ENCODE measurements at regions not wholly inside any gene's neighbourhood (a gene's known extent, or its start where the extent isn't known, plus 50 kb on each side); places are given as distances from the start of the nearest gene placed in this dataset.

DNA sequence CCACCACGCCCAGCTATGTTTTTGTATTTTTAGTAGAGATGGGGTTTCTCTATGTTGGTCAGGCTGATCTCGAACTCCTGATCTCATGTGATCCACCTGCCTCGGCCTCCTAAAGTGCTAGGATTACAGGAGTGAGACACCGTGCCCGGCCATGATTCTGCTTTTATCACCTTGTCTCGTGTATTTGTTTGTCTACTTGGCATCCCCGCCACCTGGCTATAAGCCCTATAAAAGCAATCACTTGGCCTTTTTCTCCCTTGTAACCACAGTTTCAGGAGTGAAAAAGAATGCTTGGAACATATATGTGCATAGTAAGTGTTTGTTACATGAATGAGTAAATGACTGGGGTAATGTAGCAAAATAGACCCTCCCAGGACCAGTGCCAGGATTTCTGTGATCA is 77.5 kb upstream of the PAPOLG start:
- DNase-seq (ENCODE audit: low read depth, low spot score) = no peak
- Histone ChIP-seq H3K4me3 (ENCODE audit: low read length) (no peak overlapping the region), H3K27me3 (ENCODE audit: control insufficient read depth, insufficient read depth, low read length) (no peaks in the 10 kb centered on the region), H3K9me3 (ENCODE audit: control insufficient read depth, insufficient read depth, low read length) (no peaks in the 10 kb centered on the region), H3K4me1 (ENCODE audit: control insufficient read depth, insufficient read depth, low read length) (peaks cover 1% of the 10 kb centered on the region; the same call in 1 of the 2 replicates), H3K36me3 (ENCODE audit: control insufficient read depth, insufficient read depth, low read length) (no peaks in the 10 kb centered on the region), H3K27ac (ENCODE audit: low read length) (no peak overlapping the region)
- no CpG with 5 or more reads among the region's 7 CpGs for WGBS (ENCODE audit: insufficient coverage, insufficient read length)

DNA sequence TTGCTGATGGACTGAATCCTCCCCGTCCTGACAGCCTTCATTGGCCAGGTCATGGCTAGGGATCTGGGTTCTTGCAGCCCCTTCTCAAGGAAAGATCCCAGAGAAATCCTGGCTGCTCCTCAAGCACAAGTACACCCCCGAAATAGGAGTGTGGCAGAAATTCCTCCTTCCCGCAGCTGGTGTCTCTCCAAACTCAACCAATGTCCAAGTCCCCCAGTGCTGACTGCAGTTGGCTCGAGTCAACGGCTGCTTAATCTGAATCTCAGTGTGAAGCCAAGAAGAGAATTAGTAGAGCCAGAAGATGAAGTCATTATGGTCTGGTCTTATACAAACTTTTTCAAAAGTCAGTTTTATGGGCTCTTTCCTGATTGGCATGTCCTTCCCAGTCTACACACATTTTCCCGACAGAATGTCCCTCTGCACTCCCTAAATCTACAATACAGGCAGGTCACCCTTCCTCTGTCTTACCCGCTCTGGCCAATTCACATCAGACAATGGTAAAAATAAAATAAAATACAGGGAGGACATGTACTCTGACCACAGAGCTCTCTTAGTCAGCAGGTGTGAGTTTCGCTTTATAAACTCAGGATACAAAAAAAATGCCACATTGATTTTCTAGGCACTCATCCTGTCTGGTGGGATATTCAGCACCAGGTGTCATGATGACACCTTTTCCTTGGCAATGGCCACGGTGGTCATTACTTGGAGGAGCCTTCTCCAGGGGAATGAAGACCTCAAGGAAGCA is 76.9 kb upstream of the PAPOLG start:
- H3K4me1 ChIP-seq (ENCODE audit: control insufficient read depth, insufficient read depth, low read length) = peaks cover 1% of the 10 kb centered on the region; the same call in 1 of the 2 replicates
- DNase-seq (ENCODE audit: low read depth, low spot score) = no peak
- no peaks in the 10 kb centered on the region for H3K9me3 ChIP-seq (ENCODE audit: control insufficient read depth, insufficient read depth, low read length)
- WGBS (ENCODE audit: insufficient coverage, insufficient read length) = no CpG with 5 or more reads among the region's 9 CpGs
- H3K27ac ChIP-seq (ENCODE audit: low read length) = no peak overlapping the region
- no peaks in the 10 kb centered on the region for H3K27me3 ChIP-seq (ENCODE audit: control insufficient read depth, insufficient read depth, low read length)
- no peaks in the 10 kb centered on the region for H3K36me3 ChIP-seq (ENCODE audit: control insufficient read depth, insufficient read depth, low read length)
- no peak overlapping the region for H3K4me3 ChIP-seq (ENCODE audit: low read length)

DNA sequence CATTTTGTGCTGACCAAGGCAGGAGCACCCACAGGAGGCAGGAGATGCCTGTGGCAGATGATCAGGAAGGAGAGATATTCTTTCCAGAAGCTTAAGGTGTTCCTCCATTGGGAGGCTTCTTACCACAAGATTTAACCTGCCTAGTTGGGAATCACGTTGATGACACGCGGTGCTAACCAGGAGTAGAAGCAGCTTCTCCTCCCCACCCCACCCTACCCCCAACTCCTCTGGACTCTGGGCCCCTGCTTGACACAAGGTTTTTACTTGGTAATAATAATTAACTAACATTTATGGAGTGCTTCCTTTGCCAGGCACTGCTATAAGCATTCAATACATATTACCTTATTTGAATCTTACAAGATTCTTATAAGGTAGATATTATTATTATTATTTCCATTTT is 62.5 kb upstream of the PAPOLG start:
- H3K36me3 ChIP-seq (ENCODE audit: control insufficient read depth, insufficient read depth, low read length) = no peaks in the 10 kb centered on the region
- H3K4me3 ChIP-seq (ENCODE audit: low read length) = no peak overlapping the region
- no CpG with 5 or more reads among the region's 3 CpGs for WGBS (ENCODE audit: insufficient coverage, insufficient read length)
- H3K4me1 ChIP-seq (ENCODE audit: control insufficient read depth, insufficient read depth, low read length) = no peaks in the 10 kb centered on the region
- no peaks in the 10 kb centered on the region for H3K9me3 ChIP-seq (ENCODE audit: control insufficient read depth, insufficient read depth, low read length)
- no peak overlapping the region for H3K27ac ChIP-seq (ENCODE audit: low read length)
- no peaks in the 10 kb centered on the region for H3K27me3 ChIP-seq (ENCODE audit: control insufficient read depth, insufficient read depth, low read length)
- DNase-seq (ENCODE audit: low read depth, low spot score) = no peak

DNA sequence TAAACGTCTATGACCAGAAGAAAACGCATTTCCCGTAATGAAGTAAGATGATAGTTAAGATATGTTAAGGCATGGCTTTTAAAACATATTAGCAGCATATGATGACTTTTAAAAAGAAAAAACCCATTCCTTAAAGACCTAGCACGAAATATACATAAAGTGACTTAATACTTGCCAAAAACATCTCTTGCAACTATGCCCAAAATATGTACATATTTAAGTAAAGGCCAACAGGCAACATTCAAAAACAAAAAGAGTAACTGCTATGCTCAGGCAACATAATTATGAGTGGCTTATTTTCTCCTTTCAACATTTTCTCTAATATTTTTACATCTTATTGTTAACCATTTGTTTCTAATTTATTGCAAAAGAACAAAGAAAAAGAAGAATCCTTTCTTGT is 60.3 kb upstream of the PAPOLG start:
- Histone ChIP-seq H3K4me1 (ENCODE audit: control insufficient read depth, insufficient read depth, low read length) (no peaks in the 10 kb centered on the region), H3K27ac (ENCODE audit: low read length) (no peak overlapping the region), H3K27me3 (ENCODE audit: control insufficient read depth, insufficient read depth, low read length) (no peaks in the 10 kb centered on the region), H3K4me3 (ENCODE audit: low read length) (no peak overlapping the region), H3K9me3 (ENCODE audit: control insufficient read depth, insufficient read depth, low read length) (no peaks in the 10 kb centered on the region), H3K36me3 (ENCODE audit: control insufficient read depth, insufficient read depth, low read length) (no peaks in the 10 kb centered on the region)
- DNase-seq (ENCODE audit: low read depth, low spot score) = no peak
- WGBS (ENCODE audit: insufficient coverage, insufficient read length) = no CpG with 5 or more reads among the region's 4 CpGs

DNA sequence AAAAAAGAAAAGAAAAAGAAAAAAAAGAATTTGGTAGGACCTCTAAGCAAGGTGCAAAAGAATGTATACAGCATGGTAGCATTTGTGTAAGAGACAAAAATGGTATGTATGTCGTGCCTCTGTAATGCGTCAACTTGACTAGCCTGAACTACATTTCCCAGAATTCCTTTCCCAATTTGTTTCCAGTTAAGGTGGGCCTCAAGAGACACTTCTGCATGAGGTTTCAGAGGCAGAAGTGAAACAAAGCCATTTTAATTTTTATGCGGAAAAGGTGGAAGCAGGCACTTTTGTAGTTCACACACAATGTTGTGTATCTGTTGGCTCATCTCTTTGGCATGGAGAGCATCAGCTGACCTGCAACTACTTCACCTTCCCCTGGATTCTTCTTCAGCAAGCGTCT is 56.5 kb upstream of the PAPOLG start:
- WGBS (ENCODE audit: insufficient coverage, insufficient read length) = no CpG with 5 or more reads among the region's 4 CpGs

DNA sequence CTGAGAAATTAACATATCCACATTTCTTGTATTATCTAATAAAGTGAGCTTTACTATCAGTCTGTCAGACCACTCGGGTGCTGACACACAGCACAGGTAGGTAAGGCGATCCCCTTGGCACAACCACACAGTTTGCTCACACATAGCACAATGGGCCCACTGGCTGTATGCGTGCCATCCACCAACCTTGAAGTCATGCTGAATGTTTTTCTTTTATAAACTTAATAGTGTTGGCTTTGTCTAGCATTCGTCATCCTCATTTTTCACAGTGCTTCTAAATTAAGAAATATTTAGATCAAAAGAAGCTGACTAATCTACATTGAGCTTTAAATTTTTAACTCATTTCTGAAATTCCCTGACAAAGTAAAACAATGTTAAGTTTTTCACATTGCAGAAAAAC is 50.0 kb upstream of the PAPOLG start:
- DNase-seq (ENCODE audit: low read depth, low spot score) = no peak
- no peak overlapping the region for H3K4me3 ChIP-seq (ENCODE audit: low read length)
- H3K4me1 ChIP-seq (ENCODE audit: control insufficient read depth, insufficient read depth, low read length) = no peaks in the 10 kb centered on the region
- H3K27me3 ChIP-seq (ENCODE audit: control insufficient read depth, insufficient read depth, low read length) = no peaks in the 10 kb centered on the region
- H3K27ac ChIP-seq (ENCODE audit: low read length) = no peak overlapping the region
- WGBS (ENCODE audit: insufficient coverage, insufficient read length) = no CpG with 5 or more reads among the region's 4 CpGs
- H3K36me3 ChIP-seq (ENCODE audit: control insufficient read depth, insufficient read depth, low read length) = no peaks in the 10 kb centered on the region
- H3K9me3 ChIP-seq (ENCODE audit: control insufficient read depth, insufficient read depth, low read length) = no peaks in the 10 kb centered on the region

More for the DNA sequence above, 56.5 kb upstream of the PAPOLG start:
- H3K9me3 ChIP-seq (ENCODE audit: control insufficient read depth, insufficient read depth, low read length) = no peaks in the 10 kb centered on the region
- no peaks in the 10 kb centered on the region for H3K36me3 ChIP-seq (ENCODE audit: control insufficient read depth, insufficient read depth, low read length)
- H3K27me3 ChIP-seq (ENCODE audit: control insufficient read depth, insufficient read depth, low read length) = no peaks in the 10 kb centered on the region
- DNase-seq (ENCODE audit: low read depth, low spot score) = no peak
- no peaks in the 10 kb centered on the region for H3K4me1 ChIP-seq (ENCODE audit: control insufficient read depth, insufficient read depth, low read length)
- H3K4me3 ChIP-seq (ENCODE audit: low read length) = no peak overlapping the region
- H3K27ac ChIP-seq (ENCODE audit: low read length) = no peak overlapping the region
